ENCODE measurements at regions not wholly inside any gene's neighbourhood (a gene's known extent, or its start where the extent isn't known, plus 50 kb on each side); places are given as distances from the start of the nearest gene placed in this dataset.

GRCh38 chrX:7228226-7228625 lies 80.3 kb upstream of the PUDP start (continued):
- TF ChIP-seq ZNF263 (CRISPR knock-in tag; IDR thresholded peaks at IDR 0.05) (no peak), EZH2 (conservative IDR thresholded peaks at IDR 0.05; ENCODE audit: low read depth, low read length) (no peak), ZNF17 (CRISPR knock-in tag; IDR thresholded peaks at IDR 0.05) (no peak)

GRCh38 chrX:7225338-7225737 lies 77.4 kb upstream of the PUDP start:
- H3K79me2 ChIP-seq (ENCODE audit: insufficient read depth, low read length), result no peaks in the 10 kb centered on the region
- no peak overlapping the region for H3K4me3 ChIP-seq (replicated peaks in 1 of 3; ENCODE audit: insufficient read depth in 1 of 3, low read depth in 2 of 3, low read length in 3 of 3)
- in situ Hi-C loops (cut with HindIII; ENCODE audit: extremely low pct_ligation_motif_present, low pct_unique_long_range_greater_than_20kb), result no loop called here
- DNase-seq (ENCODE audit: low spot score), result no peak
- no peaks in the 10 kb centered on the region for H3K36me3 ChIP-seq (replicated peaks in 1 of 2; ENCODE audit: control insufficient read depth in 1 of 2, insufficient read depth in 2 of 2, low read length in 2 of 2)
- TF ChIP-seq ZBTB39 (CRISPR knock-in tag; IDR thresholded peaks at IDR 0.05) (no peak), HIC2 (CRISPR knock-in tag; IDR thresholded peaks at IDR 0.05; ENCODE audit: low read depth) (no peak), ZNF713 (CRISPR knock-in tag; IDR thresholded peaks at IDR 0.05) (no peak), HMGA1 (CRISPR knock-in tag; conservative IDR thresholded peaks at IDR 0.05) (no peak), FOXA3 (CRISPR knock-in tag; IDR thresholded peaks at IDR 0.05) (no peak), ATRX (CRISPR knock-in tag; IDR thresholded peaks at IDR 0.05; ENCODE audit: borderline replicate concordance) (no peak), FOXK2 (IDR thresholded peaks at IDR 0.05) (no peak), ATF3 (CRISPR knock-in tag; IDR thresholded peaks at IDR 0.05) (no peak), POLR2A (IDR thresholded peaks at IDR 0.05; ENCODE audit: insufficient read depth in 1 of 2, low read depth in 2 of 2, low read length in 2 of 2) (no peak), SNRNP70 (IDR thresholded peaks at IDR 0.05; ENCODE audit: low read depth, low read length) (no peak), POGZ (CRISPR knock-in tag; IDR thresholded peaks at IDR 0.05) (no peak), MBNL3 (CRISPR knock-in tag; conservative IDR thresholded peaks at IDR 0.05) (no peak), ZEB1 (IDR thresholded peaks at IDR 0.05; ENCODE audit: insufficient replicate concordance, low read depth) (no peak), ZNF446 (CRISPR knock-in tag; IDR thresholded peaks at IDR 0.05) (no peak), TFE3 (CRISPR knock-in tag; IDR thresholded peaks at IDR 0.05) (no peak), NKX3-1 (CRISPR knock-in tag; IDR thresholded peaks at IDR 0.05) (no peak)
- H3K9ac ChIP-seq (ENCODE audit: insufficient read depth, low read depth, low read length), result no peak overlapping the region
- ATAC-seq, result no peak
- ChIA-PET CTCF (ENCODE audit: low intra/inter-chr PET ratio, low total read pairs) (no interaction called here), POLR2A (no interaction called here)
- no peak overlapping the region for H3K4me2 ChIP-seq (ENCODE audit: low read depth, low read length)
- intact Hi-C loops (cut with micrococcal nuclease; ENCODE audit: unreplicated experiment), result no loop called here
- no CpG with 5 or more reads among the region's 2 CpGs for WGBS (ENCODE audit: low lambda C conversion rate)
- H3K27me3 ChIP-seq (ENCODE audit: control insufficient read depth in 1 of 2, insufficient read depth in 2 of 2, low read length in 2 of 2), result no peaks in the 10 kb centered on the region
- BruUV-seq (replicated peaks), result no TSS peak
- H3K27ac ChIP-seq (ENCODE audit: extremely low read length, insufficient read depth, low read length), result no peak overlapping the region
- no peak for FAIRE-seq
- H3K9me3 ChIP-seq (ENCODE audit: low read length), result no peaks in the 10 kb centered on the region
- no peaks in the 10 kb centered on the region for H3K4me1 ChIP-seq (ENCODE audit: insufficient read depth, low read length)
- H2AFZ ChIP-seq (ENCODE audit: low read length), result no peak overlapping the region
- no peaks in the 10 kb centered on the region for H4K20me1 ChIP-seq (ENCODE audit: insufficient read depth, low read length)

Measured in HepG2 (cell line).